SK-N-SH treated with all-trans-retinoic acid at 6 μM for 48 hours (cell line): ENCODE measurements at regions not wholly inside any gene's neighbourhood (a gene's known extent, or its start where the extent isn't known, plus 50 kb on each side); places are given as distances from the start of the nearest gene placed in this dataset.

Source experiments
- ATAC-seq: fragments of 200-7000 bp; cut with Tn5 transposase; 3 replicates; pipeline ENCODE4 v1.9.1; 2020; ENCODE audit warnings: mild to moderate bottlenecking, moderate library complexity
- GLIS3 ChIP-seq: fragments of 250-450 bp; sonication (Bioruptor Pico); IDR thresholded peaks from 2 replicates; pipeline ENCODE4 v1.5.0; 2020; ENCODE audit warnings: mild to moderate bottlenecking, moderate library complexity
- PATZ1 ChIP-seq: fragments of 250-450 bp; sonication (Bioruptor Pico); IDR thresholded peaks from 2 replicates; pipeline ENCODE4 v1.8.0; 2020; ENCODE audit warnings: mild to moderate bottlenecking, moderate library complexity, borderline replicate concordance
- PPARA ChIP-seq: fragments of 250-450 bp; sonication (Bioruptor Pico); IDR thresholded peaks from 2 replicates; pipeline ENCODE4 v1.5.0; 2020; ENCODE audit warnings: mild to moderate bottlenecking, borderline replicate concordance
- SNAI2 ChIP-seq: fragments of 250-450 bp; sonication (Bioruptor Pico); IDR thresholded peaks from 2 replicates; pipeline ENCODE4 v1.5.0; 2020; ENCODE audit warnings: mild to moderate bottlenecking, moderate library complexity
- TCF4 ChIP-seq: fragments of 250-450 bp; sonication (Bioruptor Pico); IDR thresholded peaks from 2 replicates; pipeline ENCODE4 v1.8.0; 2021; ENCODE audit warnings: mild to moderate bottlenecking, moderate library complexity, borderline replicate concordance
- TOX ChIP-seq: fragments of 250-450 bp; sonication (Bioruptor Pico); IDR thresholded peaks from 2 replicates; pipeline ENCODE4 v1.8.0; 2021; ENCODE audit warnings: mild to moderate bottlenecking, moderate library complexity, borderline replicate concordance
- TSHZ2 ChIP-seq: fragments of 250-450 bp; sonication (Bioruptor Pico); IDR thresholded peaks from 2 replicates; pipeline ENCODE4 v1.5.0; 2020; ENCODE audit warnings: mild to moderate bottlenecking, moderate library complexity
- ZC3H10 ChIP-seq: fragments of 250-450 bp; sonication (Bioruptor Pico); IDR thresholded peaks from 2 replicates; pipeline ENCODE4 v1.5.1; 2021; ENCODE audit warnings: mild to moderate bottlenecking, moderate library complexity
- ZFP3 ChIP-seq: fragments of 250-450 bp; sonication (Bioruptor Pico); IDR thresholded peaks from 2 replicates; pipeline ENCODE4 v1.5.0; 2020; ENCODE audit warnings: mild to moderate bottlenecking, moderate library complexity

DNA sequence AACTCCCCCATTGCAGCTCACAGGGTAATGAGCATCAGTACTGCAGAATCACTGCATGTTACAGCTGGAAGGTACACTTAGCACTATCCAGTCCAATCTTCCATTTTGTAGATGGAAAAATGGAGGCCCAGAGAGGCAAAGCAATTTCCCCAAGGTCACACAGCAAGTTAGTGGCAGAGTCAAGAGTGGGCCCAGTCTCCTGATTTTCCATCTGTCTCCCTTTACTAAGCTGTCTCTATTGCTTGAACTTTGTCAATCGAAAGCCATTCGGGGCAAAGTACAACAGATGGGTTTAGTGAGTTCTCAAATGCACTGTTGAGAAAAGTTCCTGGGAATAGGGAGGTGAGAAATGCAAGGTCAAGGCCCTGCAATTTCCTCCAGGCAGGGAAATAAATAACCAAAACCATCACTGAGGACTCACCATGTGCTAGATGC lies 50.4 kb upstream of the IFFO2 start:
- TF ChIP-seq PATZ1 (CRISPR knock-in tag) (no peak), PPARA (no peak), ZFP3 (CRISPR knock-in tag) (no peak), TCF4 (CRISPR knock-in tag) (no peak), GLIS3 (CRISPR knock-in tag) (no peak), TOX (no peak), SNAI2 (CRISPR knock-in tag) (no peak), ZC3H10 (no peak), TSHZ2 (CRISPR knock-in tag) (no peak)
- no peak for ATAC-seq
